ENCODE measurements at regions not wholly inside any gene's neighbourhood (a gene's known extent, or its start where the extent isn't known, plus 50 kb on each side); places are given as distances from the start of the nearest gene placed in this dataset.

GRCh38 chr5:124297826-124298225, 448.6 kb downstream of the ZNF608 start:
- no peak for DNase-seq

- no peak for DNase-seq
Observed at GRCh38 chr5:124292322-124292855, 454.1 kb downstream of the ZNF608 start.

GRCh38 chr5:124289641-124290311, 456.7 kb downstream of the ZNF608 start:
- DNase-seq, result no peak

- no peak for DNase-seq
Observed at GRCh38 chr5:124289130-124289529, 457.3 kb downstream of the ZNF608 start.

- DNase-seq, result no peak
Observed at GRCh38 chr5:124287813-124288212, 458.6 kb downstream of the ZNF608 start.

- no peak for DNase-seq
Observed at GRCh38 chr5:124285733-124286132, 460.7 kb downstream of the ZNF608 start.

GRCh38 chr5:124285071-124285470, 461.4 kb downstream of the ZNF608 start:
- DNase-seq, result no peak

GRCh38 chr5:124283031-124283430, 463.4 kb downstream of the ZNF608 start:
- DNase-seq, result no peak

GRCh38 chr5:124280079-124280478, 466.4 kb downstream of the ZNF608 start:
- DNase-seq, result no peak

GRCh38 chr5:124279146-124279876, 467.1 kb downstream of the ZNF608 start:
- no peak for DNase-seq

- DNase-seq, result no peak
Observed at GRCh38 chr5:124278636-124279035, 467.8 kb downstream of the ZNF608 start.

GRCh38 chr5:124277767-124278545, 468.5 kb downstream of the ZNF608 start:
- no peak for DNase-seq

GRCh38 chr5:124276166-124276565, 470.3 kb downstream of the ZNF608 start:
- no peak for DNase-seq

GRCh38 chr5:124274949-124275348, 471.5 kb downstream of the ZNF608 start:
- DNase-seq, result no peak

GRCh38 chr5:124264499-124264898, 481.9 kb downstream of the ZNF608 start:
- DNase-seq, result no peak

- no peak for DNase-seq
Observed at GRCh38 chr5:124263680-124264491, 482.6 kb downstream of the ZNF608 start.

GRCh38 chr5:124262991-124263571, 483.4 kb downstream of the ZNF608 start:
- no peak for DNase-seq

GRCh38 chr5:124262470-124262869, 484.0 kb downstream of the ZNF608 start:
- no peak for DNase-seq

- DNase-seq, result no peak
Observed at GRCh38 chr5:124261848-124262247, 484.6 kb downstream of the ZNF608 start.

- no peak for DNase-seq
Observed at GRCh38 chr5:124260921-124261515, 485.4 kb downstream of the ZNF608 start.

- no peak for DNase-seq
Observed at GRCh38 chr5:124259017-124259416, 487.4 kb downstream of the ZNF608 start.

- no peak for DNase-seq
Observed at GRCh38 chr5:124257048-124257447, 489.4 kb downstream of the ZNF608 start.

Data from activated gamma-delta T cell treated with Interleukin-2 at 50 U/mL for 16 hours (primary cell).